ENCODE measurements at regions not wholly inside any gene's neighbourhood (a gene's known extent, or its start where the extent isn't known, plus 50 kb on each side); places are given as distances from the start of the nearest gene placed in this dataset.

DNA sequence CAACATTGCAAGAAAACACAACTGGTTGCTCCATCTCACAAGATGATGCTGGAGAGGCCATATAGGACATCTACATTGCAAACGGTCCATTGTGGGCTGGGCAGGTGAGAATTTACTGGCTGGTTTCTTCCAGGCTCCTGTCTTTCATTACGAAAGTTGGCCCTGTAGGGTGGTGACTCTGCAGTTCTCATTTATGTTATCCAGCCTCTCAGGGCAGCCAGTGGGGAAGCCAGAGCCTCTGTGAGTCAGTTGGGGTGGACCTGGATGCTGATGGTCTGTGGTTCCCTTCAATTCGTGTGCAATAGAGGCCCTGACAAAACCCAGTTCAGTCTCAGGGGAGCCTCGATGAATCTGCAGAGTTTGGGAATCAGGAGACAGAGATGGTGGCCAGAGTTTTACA lies 341.0 kb upstream of the CCL2 start:
- TF ChIP-seq, protein P1, sequence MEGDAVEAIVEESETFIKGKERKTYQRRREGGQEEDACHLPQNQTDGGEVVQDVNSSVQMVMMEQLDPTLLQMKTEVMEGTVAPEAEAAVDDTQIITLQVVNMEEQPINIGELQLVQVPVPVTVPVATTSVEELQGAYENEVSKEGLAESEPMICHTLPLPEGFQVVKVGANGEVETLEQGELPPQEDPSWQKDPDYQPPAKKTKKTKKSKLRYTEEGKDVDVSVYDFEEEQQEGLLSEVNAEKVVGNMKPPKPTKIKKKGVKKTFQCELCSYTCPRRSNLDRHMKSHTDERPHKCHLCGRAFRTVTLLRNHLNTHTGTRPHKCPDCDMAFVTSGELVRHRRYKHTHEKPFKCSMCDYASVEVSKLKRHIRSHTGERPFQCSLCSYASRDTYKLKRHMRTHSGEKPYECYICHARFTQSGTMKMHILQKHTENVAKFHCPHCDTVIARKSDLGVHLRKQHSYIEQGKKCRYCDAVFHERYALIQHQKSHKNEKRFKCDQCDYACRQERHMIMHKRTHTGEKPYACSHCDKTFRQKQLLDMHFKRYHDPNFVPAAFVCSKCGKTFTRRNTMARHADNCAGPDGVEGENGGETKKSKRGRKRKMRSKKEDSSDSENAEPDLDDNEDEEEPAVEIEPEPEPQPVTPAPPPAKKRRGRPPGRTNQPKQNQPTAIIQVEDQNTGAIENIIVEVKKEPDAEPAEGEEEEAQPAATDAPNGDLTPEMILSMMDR (conservative IDR thresholded peaks at IDR 0.05 in 1 of 2, IDR thresholded peaks at IDR 0.05 in 1 of 2; ENCODE audit: low read depth in 1 of 2, low read length in 2 of 2), result no peak
- no peak for TF ChIP-seq EZH2 (IDR thresholded peaks at IDR 0.05; ENCODE audit: low read length, missing control alignments)

Data from fibroblast of lung (primary cell).